HG03135 (cell line): ENCODE measurements at regions not wholly inside any gene's neighbourhood (a gene's known extent, or its start where the extent isn't known, plus 50 kb on each side); places are given as distances from the start of the nearest gene placed in this dataset.
"Not testable (repeated sequence)": the region's sequence is repeated elsewhere in the genome, so short reads cannot be mapped to it uniquely, and the experiment has no call there.

Experiments used
- ATAC-seq: cut with Tn5 transposase; IDR thresholded peaks from one replicate; pipeline ENCODE4 v1.9.1; 2021; ENCODE audit warnings: mild to moderate bottlenecking, moderate library complexity; ENCODE audit not compliant: unreplicated experiment

DNA sequence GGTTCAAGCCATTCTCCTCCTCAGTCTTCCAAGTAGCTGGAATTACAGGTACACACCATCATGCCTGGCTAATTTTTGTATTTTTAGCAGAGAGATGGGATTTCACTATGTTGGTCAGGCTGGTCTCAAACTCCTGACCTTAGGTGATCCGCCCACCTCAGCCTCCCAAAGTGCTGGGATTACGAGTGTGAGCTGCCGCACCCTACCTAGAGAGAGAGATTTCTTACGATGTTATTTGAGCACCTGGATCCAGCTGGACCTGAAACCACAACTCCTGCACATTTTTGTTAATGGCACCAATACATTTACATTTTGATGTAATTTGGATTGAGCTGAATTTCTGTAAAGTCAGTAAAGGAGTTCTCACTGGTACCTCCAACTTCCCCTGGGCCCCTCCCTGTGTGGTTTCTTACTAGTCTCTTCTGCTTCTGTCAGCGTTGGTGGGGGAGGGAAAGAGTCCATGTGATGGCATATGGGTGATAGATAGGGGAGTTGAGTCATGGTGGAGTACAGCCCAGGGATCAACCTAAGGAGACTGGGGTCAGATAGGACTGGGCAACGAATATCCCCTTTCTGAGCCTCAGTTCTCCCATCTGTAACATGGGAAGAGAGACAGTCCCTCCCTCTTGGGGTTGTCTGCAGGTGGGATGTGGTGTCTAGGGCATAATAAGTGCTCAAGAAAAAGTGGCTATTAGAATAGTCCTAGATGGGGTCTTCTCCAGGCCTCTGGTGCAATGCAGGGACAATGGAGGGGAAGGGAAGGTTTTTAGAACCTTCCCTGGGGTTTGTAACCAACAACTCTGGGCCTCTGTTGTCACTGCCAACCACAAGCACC is 83.3 kb upstream of the MED13L start:
- no peak for ATAC-seq

DNA sequence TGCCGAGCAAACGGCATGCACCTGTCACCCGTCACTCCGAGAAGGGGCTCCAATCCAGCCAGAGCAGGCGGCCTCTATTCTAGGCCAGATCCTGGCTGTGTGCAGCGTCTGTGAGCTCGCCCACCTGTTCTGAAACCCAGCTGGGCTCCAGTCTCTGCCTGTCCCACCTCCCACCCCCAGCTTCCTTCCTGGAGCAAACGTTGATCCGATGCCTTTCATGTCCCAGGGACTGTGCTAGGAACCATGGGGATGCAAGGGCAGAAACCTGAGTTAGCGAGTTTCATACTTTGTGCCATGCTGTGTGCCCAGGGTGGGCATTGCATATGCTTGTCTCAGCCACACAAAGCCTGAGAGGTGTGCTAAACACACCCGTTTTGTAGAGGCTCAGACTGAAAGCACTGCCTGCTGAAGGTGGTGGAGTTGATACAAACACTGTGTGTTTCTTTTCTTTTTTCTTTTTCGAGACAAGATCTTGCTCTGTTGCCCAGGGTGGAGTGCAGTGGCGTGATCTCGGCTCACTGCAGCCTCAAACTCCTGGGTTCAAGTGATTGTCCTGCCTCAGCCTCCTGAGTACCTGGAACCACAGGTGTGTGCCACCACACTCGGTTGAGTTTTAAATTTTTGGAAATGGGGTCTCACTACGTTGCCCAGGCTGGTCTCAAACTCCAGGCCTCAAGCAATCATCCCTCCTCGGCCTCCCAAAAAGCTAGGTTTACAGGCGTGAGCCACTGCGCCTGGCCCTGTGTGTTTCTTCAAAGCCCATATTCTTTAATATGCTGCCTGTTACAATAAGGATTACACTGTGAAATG is 84.1 kb upstream of the MED13L start:
- no peak for ATAC-seq

DNA sequence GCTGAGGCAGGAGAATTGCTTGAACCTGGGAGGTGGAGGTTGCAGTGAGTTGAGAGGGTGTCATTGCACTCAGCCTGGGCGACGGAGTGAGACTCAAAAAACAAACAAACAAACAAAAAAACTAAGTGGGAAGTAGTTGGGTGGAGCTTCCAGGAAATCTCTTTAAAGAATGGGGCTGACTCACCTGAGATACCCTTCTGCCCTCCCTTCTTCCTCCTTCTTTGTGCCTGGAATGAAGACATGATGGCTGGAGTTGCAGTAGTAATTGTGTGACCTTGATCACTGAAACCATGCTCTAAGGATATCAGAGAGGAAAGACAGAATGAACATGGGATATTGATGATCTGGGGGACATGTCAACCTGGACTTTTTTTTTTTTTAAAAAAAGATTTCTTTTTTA is 87.6 kb upstream of the MED13L start:
- ATAC-seq: no peak

DNA sequence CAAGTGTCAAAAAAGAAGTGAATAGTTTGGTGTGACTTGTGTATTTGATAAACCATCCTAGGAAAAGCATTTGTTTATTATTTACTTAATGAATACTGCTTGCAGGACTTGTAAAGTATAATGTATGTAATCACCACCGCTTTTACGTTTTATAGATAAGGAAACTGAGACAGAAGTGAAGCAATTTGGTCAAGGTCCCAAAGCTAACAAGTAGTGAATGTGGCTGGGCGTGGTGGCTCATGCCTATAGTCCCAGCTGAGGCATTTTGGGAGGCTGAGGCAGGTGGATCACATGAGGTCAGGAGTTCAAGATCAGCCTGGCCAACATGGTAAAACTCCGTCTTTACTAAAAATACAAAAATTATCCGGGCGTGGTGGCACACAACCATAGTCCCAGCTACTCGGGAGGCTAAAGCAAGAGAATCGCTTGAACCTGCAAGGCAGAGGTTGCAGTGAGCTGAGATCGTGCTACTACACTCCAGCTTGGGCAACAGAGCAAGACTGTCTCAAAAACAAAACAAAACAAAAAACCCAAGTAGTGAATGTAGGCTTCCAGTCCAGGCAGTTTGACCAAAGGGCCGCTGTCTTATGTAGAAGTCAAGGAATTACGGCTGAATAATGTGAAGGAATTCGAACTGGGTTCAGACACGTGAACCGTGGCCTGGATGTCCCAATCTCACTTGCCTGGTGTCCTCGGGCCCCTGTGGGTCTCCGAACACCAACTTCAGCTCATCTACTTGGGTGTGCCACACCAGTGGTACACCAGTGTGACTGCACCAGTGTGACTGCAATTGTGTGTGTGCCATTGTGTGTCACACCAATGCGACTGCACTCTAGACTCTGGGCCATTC is 88.3 kb upstream of the MED13L start:
- ATAC-seq: no peak

DNA sequence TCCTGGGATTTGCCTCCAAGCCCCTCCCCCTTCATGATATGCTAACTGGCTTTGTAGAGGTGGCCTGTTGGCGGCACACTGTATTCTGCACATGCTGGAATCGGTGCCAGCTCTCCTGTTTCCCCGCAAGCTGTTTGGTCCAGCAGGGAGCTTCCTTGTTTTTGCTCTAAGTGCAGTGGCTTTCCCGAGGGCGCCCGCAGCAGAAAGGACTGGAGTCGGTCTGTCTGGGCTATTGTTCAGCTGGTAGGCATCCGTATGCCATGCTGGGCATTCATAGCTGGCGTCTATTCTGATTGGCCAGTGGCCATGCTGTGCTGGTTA is 88.9 kb upstream of the MED13L start:
- ATAC-seq: no peak

DNA sequence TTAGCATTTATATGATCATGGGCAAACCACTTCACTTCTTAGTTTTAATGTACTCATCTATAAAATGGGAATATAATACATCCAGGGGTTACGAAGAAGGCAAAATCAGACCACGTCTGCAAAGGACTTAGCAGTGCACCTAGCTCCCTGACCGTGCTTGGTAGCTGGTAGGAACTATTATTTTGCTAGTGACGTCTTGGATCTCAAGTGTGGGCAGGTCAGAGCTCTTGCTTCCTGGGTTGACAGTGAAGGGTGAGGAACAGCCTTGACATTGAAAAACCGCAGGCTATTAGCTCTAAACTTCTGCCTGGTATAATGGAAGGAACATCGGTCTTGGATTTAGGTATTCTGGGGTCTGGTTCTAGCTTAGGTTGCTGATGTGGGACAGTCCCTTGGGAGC is 89.3 kb upstream of the MED13L start:
- ATAC-seq: no peak

DNA sequence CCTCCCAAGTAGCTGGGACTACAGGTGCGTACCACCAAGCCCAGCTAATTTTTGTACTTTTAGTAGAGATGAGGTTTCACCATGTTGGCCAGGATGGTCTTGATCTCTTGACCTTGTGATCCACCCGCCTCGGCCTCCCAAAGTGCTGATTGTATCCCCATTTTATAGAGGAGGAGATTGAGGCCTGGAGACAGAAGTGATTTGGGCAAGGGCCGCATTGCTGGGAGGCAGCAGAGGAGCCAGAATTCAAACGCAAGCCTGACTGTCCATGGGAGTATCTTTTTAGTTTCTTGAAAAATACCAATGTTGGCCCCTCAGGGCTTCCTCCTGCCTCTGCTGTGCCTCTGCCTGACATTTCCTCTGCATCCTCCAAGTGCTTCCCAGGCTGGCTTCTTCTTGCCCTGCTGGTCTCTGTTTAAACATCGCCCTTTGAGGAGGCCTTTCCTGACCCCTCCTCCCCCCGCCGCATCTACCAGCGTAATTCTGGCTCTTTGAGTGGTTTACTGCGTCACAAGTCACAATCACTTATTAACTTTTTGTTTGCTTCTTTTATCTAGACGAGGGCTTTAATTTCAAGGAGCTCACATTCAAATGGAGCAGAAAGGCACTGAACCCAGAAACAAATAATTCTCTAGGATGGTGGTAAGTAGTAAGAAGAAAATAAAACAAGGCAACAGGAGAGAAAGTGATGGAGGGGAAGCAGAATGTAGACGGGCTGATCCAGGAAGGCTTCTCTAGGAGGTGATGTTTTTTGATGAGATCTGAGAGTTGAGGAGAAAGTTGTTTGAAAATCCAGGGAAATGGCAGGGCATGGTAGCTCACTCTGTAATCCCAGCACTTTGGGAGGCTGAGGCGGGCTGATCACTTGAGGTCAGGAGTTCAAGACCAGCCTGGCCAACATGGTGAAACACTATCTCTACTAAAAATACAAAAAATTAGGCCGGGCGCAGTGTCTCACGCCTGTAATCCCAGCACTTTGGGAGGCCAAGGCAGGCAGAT is 91.0 kb upstream of the MED13L start:
- ATAC-seq: no peak

DNA sequence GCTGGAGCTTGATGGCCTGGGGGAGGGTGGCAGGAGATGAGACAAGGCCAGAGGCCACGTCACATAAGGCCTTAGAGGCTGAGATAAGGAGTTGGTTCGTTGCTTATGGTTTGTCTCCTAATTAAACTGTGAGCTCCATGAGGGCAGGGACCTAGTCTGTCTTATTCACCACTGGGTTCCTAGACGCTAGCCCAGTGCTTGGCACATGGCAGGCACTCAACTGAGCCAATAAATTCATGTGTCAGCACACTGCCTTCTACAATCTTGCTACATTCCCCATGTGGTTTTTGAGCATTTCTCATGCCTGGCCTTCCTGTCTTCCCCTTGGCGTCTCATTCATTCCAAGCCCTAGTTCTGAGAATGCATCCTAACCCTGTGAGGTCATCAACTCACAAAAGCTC is 92.5 kb upstream of the MED13L start:
- no peak for ATAC-seq

DNA sequence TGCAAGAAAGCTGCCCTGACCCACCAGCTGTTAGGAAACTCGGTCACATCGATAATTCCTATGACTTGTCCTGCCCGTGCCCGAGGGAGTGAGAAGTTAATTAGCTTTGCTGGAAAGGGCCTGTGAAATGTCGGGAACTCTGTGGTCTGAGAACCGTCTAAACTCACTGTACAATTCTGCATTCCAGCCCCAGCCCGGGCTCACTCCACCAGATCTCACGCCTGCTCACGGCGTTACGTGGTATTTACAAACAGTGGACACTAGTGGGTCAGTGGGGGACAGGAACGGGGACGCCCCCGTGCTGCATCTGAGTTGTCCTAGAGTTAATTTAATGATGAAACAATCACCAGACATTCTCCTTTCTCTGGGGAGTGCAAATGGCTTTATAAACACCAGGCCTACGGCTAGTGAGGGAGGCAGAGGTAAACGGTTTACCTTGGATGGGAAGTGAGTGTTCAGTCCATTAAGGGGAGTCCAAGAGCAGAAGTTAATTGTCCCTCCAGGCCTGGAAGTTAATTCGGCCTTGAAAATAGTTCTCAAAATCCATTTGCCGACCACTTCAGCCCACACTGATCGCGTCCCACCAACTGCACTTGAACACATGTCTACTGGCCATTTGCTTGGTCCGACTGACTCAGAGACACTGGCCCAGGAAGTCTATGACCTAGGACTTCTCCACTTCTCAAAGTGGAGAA is 93.5 kb upstream of the MED13L start:
- ATAC-seq: no peak

DNA sequence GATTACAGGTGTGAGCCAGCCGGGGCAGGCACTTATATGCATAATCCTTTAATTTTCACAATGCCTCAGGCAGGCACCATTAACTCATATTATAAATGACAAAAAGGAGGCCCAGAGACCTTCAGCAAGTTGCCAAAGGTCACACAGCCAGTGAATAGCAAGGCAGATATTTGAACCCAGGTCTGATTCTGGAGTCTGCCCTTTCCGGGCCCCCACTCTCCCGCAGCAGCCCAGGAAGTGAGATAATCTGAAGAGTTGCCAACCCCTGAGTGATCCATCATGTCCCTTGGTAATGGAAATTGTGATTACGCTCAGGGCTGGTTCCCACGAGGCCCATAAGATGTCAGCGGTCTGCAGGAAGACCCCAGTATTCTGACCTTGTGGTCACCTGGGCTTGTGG is 95.3 kb upstream of the MED13L start:
- ATAC-seq: no peak

DNA sequence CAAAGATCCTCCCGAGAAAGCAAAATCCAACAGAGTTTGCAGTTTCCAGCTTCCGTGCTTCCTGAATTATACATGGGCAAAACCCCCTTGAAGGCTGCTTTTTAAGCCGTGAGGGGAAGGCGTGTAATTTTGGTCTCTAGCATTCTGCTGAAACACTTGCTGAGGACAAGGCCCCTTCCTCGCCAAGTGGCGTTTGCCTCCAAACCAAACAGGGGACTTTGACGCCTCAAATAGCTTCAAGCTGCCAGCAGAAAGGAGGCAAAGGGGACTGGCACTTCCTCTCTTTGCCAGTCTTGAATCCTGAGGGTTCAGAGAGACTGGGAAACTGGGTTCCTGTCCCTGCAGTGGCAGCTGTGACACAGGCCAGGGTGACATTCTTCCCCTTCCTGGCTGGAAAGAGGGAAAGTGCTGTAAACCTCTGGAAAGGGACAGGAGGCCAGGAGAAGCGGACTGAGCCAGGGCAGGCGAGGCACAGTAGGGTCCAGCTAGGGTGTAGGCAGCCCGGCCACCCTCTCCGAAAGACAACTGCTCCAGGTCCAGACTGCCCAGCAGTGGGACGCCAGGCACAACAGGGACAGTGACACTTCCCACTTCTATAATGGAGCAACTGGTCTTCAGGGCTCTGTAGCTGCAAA is 96.2 kb upstream of the MED13L start:
- no peak for ATAC-seq

DNA sequence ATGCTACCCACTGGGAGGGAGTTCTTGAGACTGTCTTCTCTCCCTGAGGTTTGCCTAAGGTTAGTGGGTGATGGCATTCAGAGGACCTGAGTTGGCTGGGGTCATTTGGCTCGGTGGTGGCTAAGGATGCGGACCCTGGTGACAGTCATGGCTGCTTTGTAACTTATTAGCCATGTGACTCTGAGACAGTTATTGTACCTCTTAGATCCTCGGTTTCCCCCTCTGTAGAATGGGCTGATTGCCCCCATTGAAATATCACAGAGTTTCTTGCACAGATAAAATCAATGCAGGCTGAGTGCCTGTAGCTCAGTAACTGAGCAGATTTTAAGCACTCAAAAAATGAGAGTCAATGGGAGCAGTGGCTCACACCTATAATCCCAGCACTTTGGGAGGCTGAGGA is 96.7 kb upstream of the MED13L start:
- ATAC-seq: no peak

DNA sequence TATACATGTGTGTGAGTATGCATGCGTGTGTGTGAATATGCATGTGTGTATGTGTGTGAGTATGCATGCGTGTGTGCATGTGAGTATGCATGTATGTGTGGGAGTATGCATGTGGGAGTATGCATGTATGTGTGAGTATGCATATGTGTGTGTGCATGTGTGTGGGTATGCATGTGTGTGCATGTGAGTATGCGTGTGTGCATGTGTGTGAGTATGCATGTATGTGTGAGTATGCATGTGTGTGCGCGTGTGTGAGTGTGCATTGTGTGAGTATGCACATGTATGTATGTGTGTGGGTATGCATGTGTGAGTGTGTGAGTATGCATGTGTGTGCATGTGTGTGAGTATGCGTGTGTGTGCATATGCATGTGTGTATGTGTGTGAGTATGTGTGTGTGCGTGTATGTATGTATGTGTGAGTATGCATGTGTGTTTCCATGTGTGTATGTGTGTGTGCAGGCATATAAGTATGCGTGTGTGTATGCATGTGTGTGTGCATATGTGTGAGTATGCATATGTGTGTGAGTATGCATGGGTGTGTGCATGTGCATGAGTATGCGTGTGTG is 97.9 kb upstream of the MED13L start:
- ATAC-seq: no peak

DNA sequence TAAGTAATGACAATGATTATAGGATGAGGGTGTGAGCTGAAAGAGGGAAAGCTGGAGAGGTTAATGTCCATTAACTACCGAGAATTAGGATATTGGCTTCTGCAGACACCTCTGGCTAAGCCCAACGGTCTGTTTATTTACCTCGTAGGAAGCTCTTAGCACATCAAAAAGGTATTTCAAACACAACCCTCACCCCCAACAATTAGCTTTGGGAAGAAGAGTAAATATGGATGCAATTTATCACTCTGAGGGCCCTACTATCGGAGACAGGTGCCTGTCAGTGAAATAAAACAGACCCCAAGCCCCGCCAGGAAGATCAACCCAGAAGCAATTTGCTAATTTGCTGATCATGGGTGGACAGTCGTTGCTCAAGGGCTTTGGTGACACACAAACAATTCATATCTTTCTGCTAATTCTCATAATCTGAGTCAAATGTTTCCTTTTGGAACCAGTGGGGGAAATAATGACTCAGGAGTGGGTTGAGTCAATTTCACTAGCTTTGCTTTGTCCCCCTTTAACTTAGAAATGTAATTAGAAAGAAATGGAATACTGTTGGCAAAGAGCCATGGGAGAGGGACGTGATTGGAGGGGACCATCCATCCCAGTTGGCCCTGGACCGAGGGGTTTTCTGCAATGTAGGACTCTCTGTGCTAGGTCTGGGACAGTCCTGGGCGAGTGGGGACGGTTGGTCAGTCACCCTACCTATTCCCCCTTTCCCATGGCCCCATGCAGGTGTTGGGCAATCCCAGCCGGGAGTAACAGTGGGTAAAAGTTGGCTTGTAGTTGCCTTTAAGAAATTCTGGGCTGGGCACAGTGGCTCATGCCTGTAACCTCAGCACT is 99.1 kb upstream of the MED13L start:
- ATAC-seq: no peak

DNA sequence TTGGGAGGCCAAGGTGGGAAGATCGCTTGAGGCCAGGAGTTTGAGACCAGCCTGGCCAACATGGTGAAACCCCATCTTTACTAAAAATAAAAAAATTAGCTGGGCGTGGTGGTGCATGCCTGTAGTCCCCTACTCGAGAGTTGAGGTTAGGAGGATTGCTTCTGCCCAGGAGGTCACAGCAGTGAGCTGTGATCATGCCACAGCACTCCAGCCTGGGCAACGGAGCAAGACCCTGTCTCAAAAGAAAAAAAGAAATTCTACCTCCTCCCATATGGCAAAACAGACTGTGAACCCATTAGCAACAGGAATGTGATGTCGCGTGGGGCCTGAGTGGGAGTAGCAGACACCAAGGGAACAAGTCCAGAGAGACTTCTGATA is 99.7 kb upstream of the MED13L start:
- not testable (repeated sequence) for ATAC-seq

DNA sequence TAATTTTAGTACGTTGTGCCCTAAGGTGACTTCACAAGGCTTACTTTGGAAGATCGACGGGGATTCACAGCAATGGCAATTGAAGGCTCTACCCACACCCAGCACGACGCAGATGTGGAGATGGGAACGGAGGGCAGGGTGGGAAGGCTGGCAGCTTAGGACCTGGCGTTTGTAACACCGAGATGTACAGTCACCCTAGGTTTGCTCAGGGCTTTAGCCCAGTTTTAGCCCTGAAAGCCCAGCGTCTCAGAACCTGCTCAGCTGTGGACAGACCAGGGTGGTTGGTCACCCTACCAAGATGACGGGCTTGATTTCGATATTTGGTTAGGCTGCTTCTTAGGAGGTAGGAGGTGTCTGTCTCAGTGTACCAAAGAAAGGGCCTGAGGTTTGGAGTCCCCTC is 100.5 kb upstream of the MED13L start:
- ATAC-seq: no peak

DNA sequence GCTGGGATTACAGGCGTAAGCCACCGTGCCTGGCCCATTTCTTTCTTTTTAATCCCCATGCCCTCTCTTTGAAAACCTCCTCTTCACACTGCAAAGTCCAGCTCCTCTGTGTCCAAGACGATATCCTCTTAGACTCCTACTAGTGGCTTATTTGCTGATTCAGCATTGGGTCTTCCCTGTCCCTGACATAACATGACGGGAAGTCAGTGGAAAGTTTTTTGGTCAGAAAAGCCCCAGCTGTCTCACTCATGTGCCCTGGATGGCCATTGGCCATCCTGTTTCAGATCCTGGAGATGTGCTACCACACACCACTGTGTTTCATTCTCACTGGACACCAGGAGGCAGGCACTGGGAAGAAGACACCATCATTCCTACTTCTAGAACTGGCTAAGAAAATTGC is 102.6 kb upstream of the MED13L start:
- ATAC-seq: no peak

DNA sequence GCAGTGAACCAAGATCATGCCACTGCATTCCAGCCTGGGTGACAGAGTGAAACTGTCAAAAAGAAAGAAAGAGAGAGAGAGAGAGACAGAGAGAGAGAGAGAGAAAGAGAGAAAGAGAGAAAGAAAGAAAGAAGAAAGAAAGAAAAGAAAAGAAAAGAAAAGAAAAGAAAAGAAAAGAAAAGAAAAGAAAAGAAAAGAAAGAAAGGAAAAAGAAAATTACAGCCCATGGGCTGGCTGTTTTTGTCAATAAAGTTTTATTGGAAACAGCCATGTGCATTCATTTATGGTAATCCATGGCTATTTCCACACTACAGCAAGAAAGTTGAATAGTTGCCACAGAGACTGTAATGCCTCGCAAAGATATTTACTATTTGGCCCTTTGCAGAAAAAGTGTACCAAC is 103.2 kb upstream of the MED13L start:
- ATAC-seq: not testable (repeated sequence)
